HepG2 (cell line): ENCODE measurements at regions not wholly inside any gene's neighbourhood (a gene's known extent, or its start where the extent isn't known, plus 50 kb on each side); places are given as distances from the start of the nearest gene placed in this dataset.

ENCODE experiments used
- ATAC-seq: fragments of 200-7000 bp; cut with Tn5 transposase; 3 replicates; pipeline ENCODE4 v1.9.1; 2020; ENCODE audit warnings: mild to moderate bottlenecking, moderate library complexity
- BruUV-seq: library from RNA; stranded (reverse); fragments of 400-500 nt; replicated peaks from 2 replicates; lab custom pipeline; 2021; lab: Mats Ljungman, UMichigan
- CTCF ChIA-PET: fragments of 300-600 bp; formaldehyde crosslinking; extraction: SDS; loops from one replicate; lab custom pipeline; 2021; ENCODE audit warnings: low total read pairs, inconsistent platforms, low intra/inter-chr PET ratio; lab: Yijun Ruan, JAX
- POLR2A ChIA-PET: fragments of 350-600 bp; sonication (Branson Sonifier 250); formaldehyde crosslinking; loops from one replicate; lab custom pipeline; 2020; ENCODE audit warnings: antibody characterized with exemption, inconsistent platforms; lab: Yijun Ruan, JAX
- DNase-seq: peaks from one replicate; pipeline ENCODE4 v3.0.0-alpha.2; 2015; ENCODE audit warnings: low spot score
- FAIRE-seq: peaks from 3 replicates; lab custom pipeline; 2011; peaks lifted over from hg19 to GRCh38; lab: Jason Lieb, UNC
- H2AFZ ChIP-seq: one replicate; pipeline ENCODE4 v1.6.1; 2011; ENCODE audit warnings: low read length, inconsistent platforms
- H3K27ac ChIP-seq: fragments of 300-600 bp; 3 replicates; pipeline ENCODE4 v1.8.0; 2011; ENCODE audit warnings: mixed run types, mild to moderate bottlenecking, mixed read lengths, low read length, inconsistent platforms; ENCODE audit not compliant: insufficient read depth; ENCODE audit errors: extremely low read length
- H3K27me3 ChIP-seq, 2 experiments: fragments of 200-600 bp in 1 of 2; 2 replicates in 1 of 2; 3 replicates in 1 of 2; pipeline versions ENCODE4 v1.6.0 to v1.8.0; 2011; ENCODE audit warnings: low read length in 2 of 2, mild to moderate bottlenecking in 2 of 2, moderate library complexity in 2 of 2, inconsistent platforms in 1 of 2; ENCODE audit not compliant: insufficient read depth in 2 of 2, control insufficient read depth in 1 of 2
- H3K36me3 ChIP-seq, 2 experiments: fragments of 200-600 bp in 1 of 2; replicated peaks in 1 of 2; 2 replicates in 1 of 2; 3 replicates in 1 of 2; pipeline versions ENCODE4 v1.5.1 to v1.8.0; 2011; ENCODE audit warnings: low read length in 2 of 2, inconsistent platforms in 1 of 2; ENCODE audit not compliant: insufficient read depth in 2 of 2, control insufficient read depth in 1 of 2
- H3K4me1 ChIP-seq: 2 replicates; pipeline ENCODE4 v1.5.1; 2012; ENCODE audit warnings: low read length, inconsistent platforms; ENCODE audit not compliant: insufficient read depth
- H3K4me2 ChIP-seq: 2 replicates; pipeline ENCODE4 v1.6.0; 2011; ENCODE audit warnings: low read depth, low read length, inconsistent platforms
- H3K4me3 ChIP-seq, 3 experiments: fragments of 200-600 bp in 1 of 3; sonication (generic), shearing (Covaris generic) in 1 of 3; replicated peaks in 1 of 3; 2 replicates each; pipeline ENCODE4 v1.5.1; 2011 to 2016; ENCODE audit warnings: low read length in 3 of 3, inconsistent platforms in 2 of 3, low read depth in 2 of 3, mild to moderate bottlenecking in 2 of 3, control low read depth in 1 of 3, mixed read lengths in 1 of 3; ENCODE audit not compliant: insufficient read depth in 1 of 3
- H3K79me2 ChIP-seq: one replicate; pipeline ENCODE4 v1.6.1; 2011; ENCODE audit warnings: low read length, inconsistent platforms; ENCODE audit not compliant: insufficient read depth
- H3K9ac ChIP-seq: 2 replicates; pipeline ENCODE4 v1.6.0; 2011; ENCODE audit warnings: mild to moderate bottlenecking, low read depth, low read length, inconsistent platforms; ENCODE audit not compliant: insufficient read depth
- H3K9me3 ChIP-seq: 2 replicates; pipeline ENCODE4 v1.5.1; 2012; ENCODE audit warnings: mild to moderate bottlenecking, low read length
- H4K20me1 ChIP-seq: 2 replicates; pipeline ENCODE4 v1.6.0; 2011; ENCODE audit warnings: inconsistent platforms, mild to moderate bottlenecking, low read length, moderate library complexity; ENCODE audit not compliant: insufficient read depth
- AHDC1 ChIP-seq: sonication (generic); formaldehyde crosslinking; IDR thresholded peaks from 2 replicates; pipeline ENCODE4 v1.5.1; 2020; ENCODE audit warnings: mild to moderate bottlenecking, missing genetic modification reagents, borderline replicate concordance
- AHR ChIP-seq: IDR thresholded peaks from 2 replicates; pipeline ENCODE4 v1.6.1; 2018; ENCODE audit warnings: missing genetic modification reagents, missing compliant biosample characterization
- BCL3 ChIP-seq: sonication (generic); formaldehyde crosslinking; IDR thresholded peaks from 2 replicates; pipeline ENCODE4 v1.5.1; 2020; ENCODE audit warnings: mild to moderate bottlenecking, missing genetic modification reagents, moderate library complexity
- CENPBD1 ChIP-seq: sonication (generic); formaldehyde crosslinking; IDR thresholded peaks from 2 replicates; pipeline ENCODE4 v1.8.0; 2022; ENCODE audit warnings: missing genetic modification reagents, low read depth, mild to moderate bottlenecking, borderline replicate concordance
- FOXC1 ChIP-seq: sonication (generic); formaldehyde crosslinking; IDR thresholded peaks from 2 replicates; pipeline ENCODE4 v1.8.0; 2022; ENCODE audit warnings: mild to moderate bottlenecking, missing genetic modification reagents, borderline replicate concordance
- GATAD1 ChIP-seq: IDR thresholded peaks from 2 replicates; pipeline ENCODE4 v1.6.1; 2016; ENCODE audit warnings: missing genetic modification reagents, missing compliant biosample characterization
- MAF1 ChIP-seq: sonication (generic); formaldehyde crosslinking; IDR thresholded peaks from 2 replicates; pipeline ENCODE4 v1.5.0; 2020; ENCODE audit warnings: missing genetic modification reagents, borderline replicate concordance
- NR0B2 ChIP-seq: sonication (generic); formaldehyde crosslinking; IDR thresholded peaks from 2 replicates; pipeline ENCODE4 v1.4.0; 2020; ENCODE audit warnings: mild to moderate bottlenecking, missing genetic modification reagents
- PAX8 ChIP-seq: sonication (generic); formaldehyde crosslinking; IDR thresholded peaks from 2 replicates; pipeline ENCODE4 v1.8.0; 2022; ENCODE audit warnings: mild to moderate bottlenecking, missing genetic modification reagents, borderline replicate concordance
- SIN3B ChIP-seq: fragments of 150-350 bp; IDR thresholded peaks from 2 replicates; pipeline ENCODE4 v1.6.1; 2014; ENCODE audit warnings: low read length
- ZNF546 ChIP-seq: sonication (generic); formaldehyde crosslinking; conservative IDR thresholded peaks from 2 replicates; pipeline ENCODE4 v1.8.1; 2023; ENCODE audit warnings: mild to moderate bottlenecking, missing genetic modification reagents
- ZSCAN22 ChIP-seq: sonication (generic); formaldehyde crosslinking; IDR thresholded peaks from 2 replicates; pipeline ENCODE4 v1.4.0; 2020; ENCODE audit warnings: mild to moderate bottlenecking, missing genetic modification reagents
- WGBS: methylation state at CpG from one replicate; pipeline ENCODE4 v1.1.6; 2017; ENCODE audit warnings: low lambda C conversion rate; 5-methylcytosine and 5-hydroxymethylcytosine counted together
- in situ Hi-C: cut with HindIII; loops from 2 replicates; pipeline ENCODE4 v1.10.0; 2017; ENCODE audit warnings: low pct_unique_long_range_greater_than_20kb; ENCODE audit not compliant: extremely low pct_ligation_motif_present
- intact Hi-C: fragments of 100-400 bp; cut with micrococcal nuclease; formaldehyde crosslinking; loops from one replicate; pipeline ENCODE4 v1.10.0; 2022; ENCODE audit not compliant: unreplicated experiment

DNA sequence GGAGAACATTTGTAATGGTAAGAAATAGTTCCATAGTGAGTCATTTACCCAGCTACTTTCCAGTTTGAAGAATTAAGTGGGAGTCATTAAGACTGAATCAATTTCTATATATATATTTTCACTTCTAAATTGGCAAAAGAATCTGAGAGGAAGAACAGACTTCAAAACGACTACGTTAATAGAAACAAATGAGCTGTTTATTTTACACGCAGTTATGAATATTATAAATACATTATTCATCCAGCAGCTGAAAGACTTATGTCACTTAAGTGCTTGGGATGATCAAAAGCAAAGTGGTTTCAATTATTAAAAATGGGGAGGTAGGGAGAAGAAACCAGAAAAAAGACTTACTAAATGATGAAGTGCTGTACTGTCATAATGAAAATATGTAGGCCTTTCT lies 260.5 kb upstream of the DDX53 start:
- FAIRE-seq (no peak), DNase-seq (no peak), ATAC-seq (no peak)
- intact Hi-C loops, result no loop called here
- BruUV-seq, result no TSS peak
- Histone ChIP-seq H3K4me2 (no peak overlapping the region), H3K27me3 (no peaks in the 10 kb centered on the region), H3K4me1 (no peaks in the 10 kb centered on the region), H3K9ac (no peak overlapping the region), H3K4me3 (no peak overlapping the region), H2AFZ (no peak overlapping the region), H3K27ac (no peak overlapping the region), H4K20me1 (no peaks in the 10 kb centered on the region), H3K36me3 (no peaks in the 10 kb centered on the region), H3K9me3 (no peaks in the 10 kb centered on the region), H3K79me2 (no peaks in the 10 kb centered on the region)
- in situ Hi-C loops, result no loop called here
- WGBS, result 0% methylated on average over 3 of the region's 3 CpGs
- POLR2A ChIA-PET, result no interaction called here
- CTCF ChIA-PET, result no interaction called here
- TF ChIP-seq BCL3 (CRISPR knock-in tag), result no peak
- TF ChIP-seq SIN3B, result no peak
- TF ChIP-seq PAX8 (CRISPR knock-in tag), result no peak
- no peak for TF ChIP-seq CENPBD1 (CRISPR knock-in tag)
- no peak for TF ChIP-seq AHR
- no peak for TF ChIP-seq MAF1 (CRISPR knock-in tag)
- no peak for TF ChIP-seq ZNF546 (CRISPR knock-in tag)
- TF ChIP-seq NR0B2, result no peak
- no peak for TF ChIP-seq FOXC1
- TF ChIP-seq ZSCAN22 (CRISPR knock-in tag), result no peak
- TF ChIP-seq AHDC1 (CRISPR knock-in tag), result no peak
- TF ChIP-seq GATAD1, result no peak
